Heart left ventricle (tissue), 16 donors: ENCODE measurements at regions not wholly inside any gene's neighbourhood (a gene's known extent, or its start where the extent isn't known, plus 50 kb on each side); places are given as distances from the start of the nearest gene placed in this dataset.

Experiments used
- ATAC-seq, 4 donors: fragments of 200-7000 bp; cut with Tn5 transposase; one replicate each; pipeline ENCODE4 v1.9.1; 2020 to 2022; ENCODE audit warnings: moderate library complexity in 4 of 4, mild to moderate bottlenecking in 3 of 4, moderate number of reproducible peaks in 1 of 4
- DNase-seq, 5 donors: peaks; one replicate each; pipeline ENCODE4 v3.0.0-alpha.2; 2020
- H3K27ac ChIP-seq, 12 donors: fragments of 200-600 bp; sonication (generic) in 4 of 12; one replicate each; pipeline versions ENCODE4 v1.5.0 to v1.8.0; 2016 to 2022; ENCODE audit warnings: mild to moderate bottlenecking in 2 of 12
- H3K27me3 ChIP-seq, 9 donors: fragments of 200-600 bp; sonication (generic) in 2 of 9; one replicate each; pipeline versions ENCODE4 v1.5.1 to v1.8.0; 2016 to 2022; ENCODE audit warnings: mild to moderate bottlenecking in 3 of 9
- H3K36me3 ChIP-seq, 9 donors: fragments of 200-600 bp; sonication (generic) in 2 of 9; one replicate each; pipeline versions ENCODE4 v1.5.0 to v1.8.0; 2018 to 2022; ENCODE audit warnings: mild to moderate bottlenecking in 2 of 9
- H3K4me1 ChIP-seq, 12 donors: fragments of 200-600 bp; sonication (generic) in 4 of 12; one replicate each; pipeline versions ENCODE4 v1.5.0 to v1.8.0; 2016 to 2022; ENCODE audit warnings: mild to moderate bottlenecking in 3 of 12
- H3K4me3 ChIP-seq, 12 donors: fragments of 200-600 bp; sonication (generic) in 4 of 12; one replicate each; pipeline versions ENCODE4 v1.5.0 to v1.8.0; 2017 to 2022; ENCODE audit warnings: mild to moderate bottlenecking in 9 of 12, moderate library complexity in 4 of 12
- H3K9me3 ChIP-seq, 12 donors: fragments of 200-600 bp; sonication (generic) in 4 of 12; one replicate each; pipeline versions ENCODE4 v1.5.0 to v1.8.0; 2016 to 2022; ENCODE audit warnings: mild to moderate bottlenecking in 1 of 12
- POLR2A ChIP-seq, 2 donors: fragments of 450-650 bp; IDR thresholded peaks; one replicate each; pipeline ENCODE4 v1.6.1; 2017; ENCODE audit warnings: antibody characterized with exemption in 2 of 2, mild to moderate bottlenecking in 2 of 2, moderate library complexity in 2 of 2
- WGBS, 4 donors: extraction: QIAGEN DNeasy Blood & Tissue Kit in 2 of 4; methylation state at CpG; one replicate each; pipeline versions ENCODE4 v1.1.5 to v1.1.7; 2013 to 2018; 5-methylcytosine and 5-hydroxymethylcytosine counted together
- intact Hi-C, 10 donors: fragments of 100-400 bp; cut with DNase I; formaldehyde crosslinking; loops; one replicate each; pipeline versions ENCODE4 v1.11.1 to v1.14.2; 2022
- TF ChIP-seq, protein P1 (sequence below), 12 donors: fragments of 200-600 bp; sonication (generic) in 4 of 12; IDR thresholded peaks; one replicate each; pipeline versions ENCODE4 v1.5.0 to v1.8.0; 2018 to 2022; ENCODE audit warnings: antibody characterized with exemption in 12 of 12, mild to moderate bottlenecking in 5 of 12
- donor health status: ischemic (EF 13 %, LVEDD 7.1; RV severe dilation, severe dysfunction).
- donor health status: healthy with polysubstance abuse.
- donor health status: DM: no; HTN: yes; CAD: no.
- donor health status: DM: no; HTN: no; CAD: no.
- donor health status: ischemic (EF 25% LVEDD 6.9; RV normal size, moderate dysfunction).
- donor health status: ischemic (EF 25% LVEDD 5.7; RV mildly dilated, moderate dysfunction).
- donor health status: healthy.
- donor health status: DM: yes; HTN: yes; CAD: no.
- donor health status: ischemic (EF 35%, LVEDD 5.7; RV mildly dilated, moderate dysfunction).
- donor health status: nonischemic (EF 11% LVEDD 7.7; RV severe dilation, severe dysfunction).
- donor health status: DM: yes; HTN: yes; CAD: no.
- donor health status: PGD.
- donor health status: ischemic (EF 29% LVEDD 5.4; RV normal size, mild dysfunction).
- donor health status: nonischemic (EF 23%, LVEDD 6.1; RV moderate dilation, normal function).

DNA sequence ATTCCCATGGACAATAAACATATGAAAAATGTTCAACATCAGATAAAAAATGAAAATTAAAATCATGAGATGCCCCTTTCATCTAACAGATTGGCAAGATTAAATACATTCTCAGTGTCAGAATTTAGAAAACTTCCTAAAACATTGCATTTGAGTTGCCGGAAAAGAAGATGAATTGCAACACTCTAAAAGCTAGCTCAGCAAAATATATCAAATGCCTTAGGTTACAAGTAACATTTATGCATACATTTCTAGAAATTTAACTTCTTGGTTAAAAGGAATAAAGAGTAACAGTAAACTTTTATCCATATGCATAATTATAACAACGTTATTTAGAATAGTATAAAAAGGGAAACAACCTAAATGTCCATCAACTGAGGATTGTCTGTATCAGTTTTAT lies 239.0 kb downstream of the PMP22 start:
- Histone ChIP-seq H3K4me3 (no peak overlapping the region), H3K9me3 (peaks cover 0 to 4% (median 0%) of the 10 kb centered on the region in 12 donors), H3K36me3 (no peaks in the 10 kb centered on the region), H3K27ac (no peak overlapping the region), H3K27me3 (no peaks in the 10 kb centered on the region), H3K4me1 (no peaks in the 10 kb centered on the region)
- intact Hi-C loops: no loop called here
- no peak for DNase-seq
- ATAC-seq: no peak
- 70 to 84% (median 79%) methylated on average over 2 of the region's 2 CpGs for WGBS, 4 donors
- TF ChIP-seq, protein P1, sequence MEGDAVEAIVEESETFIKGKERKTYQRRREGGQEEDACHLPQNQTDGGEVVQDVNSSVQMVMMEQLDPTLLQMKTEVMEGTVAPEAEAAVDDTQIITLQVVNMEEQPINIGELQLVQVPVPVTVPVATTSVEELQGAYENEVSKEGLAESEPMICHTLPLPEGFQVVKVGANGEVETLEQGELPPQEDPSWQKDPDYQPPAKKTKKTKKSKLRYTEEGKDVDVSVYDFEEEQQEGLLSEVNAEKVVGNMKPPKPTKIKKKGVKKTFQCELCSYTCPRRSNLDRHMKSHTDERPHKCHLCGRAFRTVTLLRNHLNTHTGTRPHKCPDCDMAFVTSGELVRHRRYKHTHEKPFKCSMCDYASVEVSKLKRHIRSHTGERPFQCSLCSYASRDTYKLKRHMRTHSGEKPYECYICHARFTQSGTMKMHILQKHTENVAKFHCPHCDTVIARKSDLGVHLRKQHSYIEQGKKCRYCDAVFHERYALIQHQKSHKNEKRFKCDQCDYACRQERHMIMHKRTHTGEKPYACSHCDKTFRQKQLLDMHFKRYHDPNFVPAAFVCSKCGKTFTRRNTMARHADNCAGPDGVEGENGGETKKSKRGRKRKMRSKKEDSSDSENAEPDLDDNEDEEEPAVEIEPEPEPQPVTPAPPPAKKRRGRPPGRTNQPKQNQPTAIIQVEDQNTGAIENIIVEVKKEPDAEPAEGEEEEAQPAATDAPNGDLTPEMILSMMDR (IDR thresholded peaks at IDR 0.05): no peak
- no peak for TF ChIP-seq POLR2A (IDR thresholded peaks at IDR 0.05)

GRCh38 chr17:15023589-15024336 lies 241.4 kb downstream of the PMP22 start:
- WGBS, 4 donors: 86 to 92% (median 90%) methylated on average over 10 of the region's 10 CpGs
- H3K9me3 ChIP-seq: peaks cover 0 to 4% (median 0%) of the 10 kb centered on the region in 12 donors
- ATAC-seq (no peak), DNase-seq (no peak)
- H3K27me3 ChIP-seq: no peaks in the 10 kb centered on the region
- H3K27ac ChIP-seq: no peak overlapping the region
- H3K36me3 ChIP-seq: no peaks in the 10 kb centered on the region
- intact Hi-C loops: no loop called here
- no peak for TF ChIP-seq POLR2A (IDR thresholded peaks at IDR 0.05)
- TF ChIP-seq, protein P1 (IDR thresholded peaks at IDR 0.05): no peak
- no peaks in the 10 kb centered on the region for H3K4me1 ChIP-seq
- no peak overlapping the region for H3K4me3 ChIP-seq

GRCh38 chr17:15019158-15019557 lies 246.0 kb downstream of the PMP22 start:
- TF ChIP-seq, protein P1 (IDR thresholded peaks at IDR 0.05): no peak
- no peak for TF ChIP-seq POLR2A (IDR thresholded peaks at IDR 0.05)
- 84 to 94% (median 88%) methylated on average over 3 of the region's 3 CpGs for WGBS, 4 donors
- H3K4me1 ChIP-seq: no peaks in the 10 kb centered on the region
- H3K9me3 ChIP-seq: peaks cover 0 to 4% (median 0%) of the 10 kb centered on the region in 12 donors
- no peak for ATAC-seq
- no peaks in the 10 kb centered on the region for H3K36me3 ChIP-seq
- no peak for DNase-seq
- no peak overlapping the region for H3K27ac ChIP-seq
- intact Hi-C loops: no loop called here
- H3K4me3 ChIP-seq: no peak overlapping the region
- no peaks in the 10 kb centered on the region for H3K27me3 ChIP-seq

- no peak for ATAC-seq
- 57 to 66% (median 62%) methylated on average over 6 of the region's 6 CpGs for WGBS, 4 donors
- no peak for TF ChIP-seq POLR2A (IDR thresholded peaks at IDR 0.05)
- TF ChIP-seq, protein P1 (IDR thresholded peaks at IDR 0.05): no peak
- H3K9me3 ChIP-seq: no peaks in the 10 kb centered on the region
- no peaks in the 10 kb centered on the region for H3K36me3 ChIP-seq
- no peak overlapping the region for H3K4me3 ChIP-seq
- intact Hi-C loops: no loop called here
- no peak for DNase-seq
- no peak overlapping the region for H3K27ac ChIP-seq
- H3K27me3 ChIP-seq: no peaks in the 10 kb centered on the region
- H3K4me1 ChIP-seq: no peaks in the 10 kb centered on the region
Measured at GRCh38 chr17:15012351-15012980, 252.7 kb downstream of the PMP22 start.
